ENCODE measurements at regions not wholly inside any gene's neighbourhood (a gene's known extent, or its start where the extent isn't known, plus 50 kb on each side); places are given as distances from the start of the nearest gene placed in this dataset.

GRCh38 chr2:176819306-176819705 is 393.3 kb upstream of the HNRNPA3 start:
- DNase-seq = no peak
- Histone ChIP-seq H3K4me1 (no peaks in the 10 kb centered on the region), H3K4me3 (no peak overlapping the region), H3K36me3 (no peaks in the 10 kb centered on the region), H3K27me3 (no peaks in the 10 kb centered on the region), H3K9me3 (no peaks in the 10 kb centered on the region), H3K27ac (no peak overlapping the region)
- TF ChIP-seq EP300 (IDR thresholded peaks at IDR 0.05) = no peak
- no peak for TF ChIP-seq POLR2A (IDR thresholded peaks at IDR 0.05)
- no peak for TF ChIP-seq CTCF (IDR thresholded peaks at IDR 0.05)
- TF ChIP-seq POLR2AphosphoS5 (IDR thresholded peaks at IDR 0.05) = no peak
- intact Hi-C loops (cut with DNase I; ENCODE audit: low total_unique reads) = no loop called here
- 80 to 92% (median 85%) methylated on average over 4 of the region's 4 CpGs for WGBS, 5 donors

- H3K36me3 ChIP-seq = no peaks in the 10 kb centered on the region
- H3K27me3 ChIP-seq = peaks cover 0 to 2% (median 0%) of the 10 kb centered on the region in 3 donors
- no peak for DNase-seq
- intact Hi-C loops (cut with DNase I; ENCODE audit: low total_unique reads) = no loop called here
- no peak overlapping the region for H3K4me3 ChIP-seq
- H3K4me1 ChIP-seq = no peaks in the 10 kb centered on the region
- H3K27ac ChIP-seq = no peak overlapping the region
- no peaks in the 10 kb centered on the region for H3K9me3 ChIP-seq
- no peak for TF ChIP-seq POLR2A (IDR thresholded peaks at IDR 0.05)
- no peak for TF ChIP-seq EP300 (IDR thresholded peaks at IDR 0.05)
- no peak for TF ChIP-seq CTCF (IDR thresholded peaks at IDR 0.05)
- no peak for TF ChIP-seq POLR2AphosphoS5 (IDR thresholded peaks at IDR 0.05)
Observed at GRCh38 chr2:176820371-176820932, 392.1 kb upstream of the HNRNPA3 start.

- Histone ChIP-seq H3K27ac (no peak overlapping the region), H3K36me3 (no peaks in the 10 kb centered on the region), H3K4me1 (no peaks in the 10 kb centered on the region), H3K27me3 (peaks cover 0 to 7% (median 0%) of the 10 kb centered on the region in 3 donors), H3K9me3 (no peaks in the 10 kb centered on the region), H3K4me3 (no peak overlapping the region)
- TF ChIP-seq POLR2A (IDR thresholded peaks at IDR 0.05) = no peak
- no peak for TF ChIP-seq POLR2AphosphoS5 (IDR thresholded peaks at IDR 0.05)
- TF ChIP-seq EP300 (IDR thresholded peaks at IDR 0.05) = no peak
- TF ChIP-seq CTCF (IDR thresholded peaks at IDR 0.05) = no peak
- DNase-seq = no peak
- intact Hi-C loops (cut with DNase I; ENCODE audit: low total_unique reads) = no loop called here
- 91 to 100% (median 98%) methylated on average over 4 of the region's 4 CpGs for WGBS, 5 donors
Observed at GRCh38 chr2:176821350-176821749, 391.2 kb upstream of the HNRNPA3 start.

GRCh38 chr2:176822060-176822459 is 390.5 kb upstream of the HNRNPA3 start:
- DNase-seq = no peak
- Histone ChIP-seq H3K27ac (no peak overlapping the region), H3K4me1 (no peaks in the 10 kb centered on the region), H3K9me3 (no peaks in the 10 kb centered on the region), H3K36me3 (no peaks in the 10 kb centered on the region), H3K4me3 (no peak overlapping the region), H3K27me3 (peaks cover 0 to 7% (median 0%) of the 10 kb centered on the region in 3 donors)
- WGBS, 5 donors = 83 to 92% (median 89%) methylated on average over 2 of the region's 2 CpGs
- intact Hi-C loops (cut with DNase I; ENCODE audit: low total_unique reads) = no loop called here
- TF ChIP-seq CTCF (IDR thresholded peaks at IDR 0.05) (no peak), EP300 (IDR thresholded peaks at IDR 0.05) (no peak), POLR2A (IDR thresholded peaks at IDR 0.05) (no peak), POLR2AphosphoS5 (IDR thresholded peaks at IDR 0.05) (no peak)

All from stomach (tissue), 8 donors.